ENCODE measurements at regions not wholly inside any gene's neighbourhood (a gene's known extent, or its start where the extent isn't known, plus 50 kb on each side); places are given as distances from the start of the nearest gene placed in this dataset.

DNA sequence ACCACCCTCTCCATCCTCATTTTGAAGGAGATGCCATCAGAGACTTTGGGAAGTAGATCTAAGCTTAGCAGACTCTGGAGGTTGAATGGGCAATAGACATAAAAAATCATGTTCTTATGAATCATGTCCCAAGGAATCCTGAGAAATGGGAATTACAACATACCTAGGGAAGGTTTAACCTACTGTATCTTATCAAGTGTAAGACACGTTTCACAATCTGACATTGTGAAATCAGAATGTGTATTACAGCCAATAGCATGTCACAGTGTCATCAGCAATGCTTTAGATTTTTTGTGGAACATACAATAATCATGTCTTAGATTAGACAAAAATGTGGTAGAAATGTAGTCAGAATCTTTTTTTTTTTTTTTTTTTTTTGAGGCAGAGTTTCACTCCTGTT, 332.4 kb upstream of the TLE3 start:
- no peak for DNase-seq (ENCODE audit: low read depth in 2 of 3, low spot score in 1 of 3)

GRCh38 chr15:70429056-70429722, 331.5 kb upstream of the TLE3 start:
- no peak for DNase-seq (ENCODE audit: low read depth in 2 of 3, low spot score in 1 of 3)

DNA sequence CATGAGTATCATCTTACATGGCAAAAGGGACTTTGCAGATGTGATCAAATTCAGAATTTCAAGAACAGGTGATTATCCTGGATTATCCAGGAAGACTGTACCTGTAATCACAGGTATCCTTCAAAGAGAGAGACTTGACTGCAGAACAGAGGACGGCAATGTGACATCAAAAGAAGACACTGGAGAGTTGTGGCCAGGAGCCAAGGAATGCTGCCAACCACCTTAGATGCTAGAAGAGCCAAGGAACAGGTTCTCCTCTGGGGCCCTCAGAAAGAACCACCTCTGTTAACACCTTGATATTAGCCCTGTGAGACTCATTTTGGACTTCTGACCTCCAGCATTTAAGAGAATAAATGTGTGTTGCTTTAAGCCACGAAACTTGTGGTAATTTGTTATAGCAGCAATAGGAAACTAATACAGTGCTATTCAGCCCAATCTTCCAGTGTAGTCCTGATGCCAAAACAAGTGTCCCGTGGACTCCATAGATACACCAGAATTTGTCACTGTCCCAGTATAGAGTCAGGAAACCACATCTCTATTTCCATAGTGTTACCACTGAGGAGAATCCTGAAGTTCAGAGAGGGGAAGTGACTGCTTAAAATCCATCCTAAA, 330.6 kb upstream of the TLE3 start:
- no peak for DNase-seq (ENCODE audit: low read depth in 2 of 3, low spot score in 1 of 3)

DNA sequence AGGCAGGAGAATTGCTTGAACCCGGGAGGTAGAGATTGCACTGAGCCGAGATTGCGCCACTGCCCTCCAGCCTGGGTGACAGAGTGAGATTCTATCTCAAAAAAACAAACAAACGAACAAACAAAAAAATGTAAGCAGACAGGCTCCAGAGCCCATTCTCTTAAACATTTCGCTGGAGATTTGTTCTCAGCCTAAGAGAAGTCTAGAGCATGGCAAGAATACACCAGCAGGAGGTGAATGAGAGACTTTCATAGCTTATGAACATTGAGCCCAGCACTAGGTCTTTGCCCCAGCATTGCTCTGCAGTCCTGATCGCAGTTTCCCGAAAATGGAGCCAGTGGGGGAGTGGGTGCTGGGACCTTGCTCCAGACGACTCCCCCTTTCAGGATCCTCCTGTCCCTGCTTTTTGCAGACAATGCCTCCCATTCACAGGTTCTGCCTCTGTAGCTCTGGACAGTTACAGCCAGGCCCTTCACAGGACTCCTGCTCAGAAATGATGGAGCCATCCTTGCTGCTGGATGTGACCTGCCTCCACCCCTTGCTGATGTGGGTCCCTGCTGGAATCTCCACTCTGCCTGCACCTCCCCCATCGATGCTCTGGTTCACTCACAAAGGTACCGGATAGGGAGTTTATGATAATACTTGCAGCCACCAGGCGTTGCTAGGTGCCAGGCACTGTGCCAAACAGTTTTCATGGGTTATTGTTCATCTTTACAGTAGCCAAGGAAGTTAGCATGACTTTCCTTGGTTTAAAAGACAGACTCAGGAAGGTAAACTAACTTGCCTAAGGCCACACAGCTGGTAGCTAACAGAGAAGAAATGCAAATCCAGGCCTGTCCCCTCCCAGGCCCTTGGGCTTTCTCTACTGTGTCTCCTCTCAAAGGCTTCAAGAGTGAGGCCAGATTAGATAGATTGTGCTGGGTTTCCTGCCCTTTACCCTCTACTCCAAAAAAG, 329.7 kb upstream of the TLE3 start:
- DNase-seq (ENCODE audit: low read depth in 2 of 3, low spot score in 1 of 3), result no peak

- no peak for DNase-seq (ENCODE audit: low read depth in 2 of 3, low spot score in 1 of 3)
Observed at GRCh38 chr15:70426096-70426821, 328.5 kb upstream of the TLE3 start.

GRCh38 chr15:70424937-70425411, 327.3 kb upstream of the TLE3 start:
- DNase-seq (ENCODE audit: low read depth in 2 of 3, low spot score in 1 of 3), result peak in 2 of 3 donors; percentile 9 to 10

DNA sequence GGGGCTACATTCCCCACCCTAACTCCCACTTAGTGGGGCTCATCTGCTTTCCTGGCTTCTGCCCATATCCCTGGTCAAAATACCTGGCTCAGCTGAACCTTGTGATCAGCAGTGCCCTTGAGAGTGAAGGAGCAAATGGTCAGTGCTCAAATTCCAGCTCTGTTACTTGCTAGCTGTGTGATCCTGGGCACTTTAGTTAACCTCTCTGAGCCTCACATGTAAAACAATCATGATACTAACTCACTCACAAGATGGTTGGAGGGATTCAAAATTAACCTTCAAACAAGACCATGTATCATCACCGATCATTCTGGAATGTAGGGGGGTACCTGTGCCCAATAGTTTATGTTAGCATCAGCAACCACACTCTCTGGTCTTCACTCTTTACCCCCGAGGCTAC, 325.6 kb upstream of the TLE3 start:
- no peak for DNase-seq (ENCODE audit: low read depth in 2 of 3, low spot score in 1 of 3)

DNA sequence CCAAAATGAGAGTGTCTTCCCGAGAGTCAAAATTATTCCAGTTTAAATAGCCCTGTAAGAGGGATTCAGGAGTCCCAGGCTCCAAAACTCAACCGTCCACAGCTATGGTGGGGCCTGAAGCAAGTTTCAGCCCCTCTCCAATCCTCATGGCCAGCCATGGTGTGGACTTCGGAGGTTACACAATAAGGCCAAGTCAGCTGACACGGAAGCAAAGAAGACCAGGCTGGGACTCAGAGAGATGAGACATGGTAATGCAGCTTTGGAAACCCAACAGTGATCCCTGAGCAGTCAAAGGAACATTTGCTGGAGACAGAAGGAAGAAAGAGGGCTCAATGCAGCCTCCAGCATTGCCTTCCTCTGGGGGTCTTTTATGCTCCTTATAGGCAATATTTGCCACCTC, 324.6 kb upstream of the TLE3 start:
- DNase-seq (ENCODE audit: low read depth in 2 of 3, low spot score in 1 of 3), result no peak

DNA sequence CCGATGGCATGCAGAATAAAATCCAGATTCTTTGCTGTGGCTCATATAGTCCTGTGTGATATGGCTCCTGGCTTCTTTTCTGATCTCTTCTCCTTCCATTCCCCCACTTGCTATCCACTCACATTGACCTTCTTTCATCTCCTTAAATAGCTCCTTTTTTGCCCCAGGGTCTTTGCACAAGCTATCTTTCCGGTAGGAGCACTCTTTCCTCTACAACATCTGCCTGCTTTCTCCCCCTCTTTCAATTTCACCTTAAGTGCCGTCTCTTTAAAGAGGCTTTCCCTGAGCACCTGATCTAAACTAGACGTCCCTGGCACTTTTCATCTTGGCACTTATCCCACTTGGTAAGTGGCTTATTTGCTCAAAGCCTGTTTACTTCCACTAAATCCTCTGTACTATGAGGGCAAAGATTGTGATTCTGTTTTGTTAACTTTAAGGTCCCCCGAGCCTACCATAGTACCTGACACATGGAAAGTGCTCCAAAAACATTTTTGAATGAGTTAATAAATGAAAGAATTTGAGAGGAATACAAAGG, 323.3 kb upstream of the TLE3 start:
- DNase-seq (ENCODE audit: low read depth in 2 of 3, low spot score in 1 of 3), result no peak

DNA sequence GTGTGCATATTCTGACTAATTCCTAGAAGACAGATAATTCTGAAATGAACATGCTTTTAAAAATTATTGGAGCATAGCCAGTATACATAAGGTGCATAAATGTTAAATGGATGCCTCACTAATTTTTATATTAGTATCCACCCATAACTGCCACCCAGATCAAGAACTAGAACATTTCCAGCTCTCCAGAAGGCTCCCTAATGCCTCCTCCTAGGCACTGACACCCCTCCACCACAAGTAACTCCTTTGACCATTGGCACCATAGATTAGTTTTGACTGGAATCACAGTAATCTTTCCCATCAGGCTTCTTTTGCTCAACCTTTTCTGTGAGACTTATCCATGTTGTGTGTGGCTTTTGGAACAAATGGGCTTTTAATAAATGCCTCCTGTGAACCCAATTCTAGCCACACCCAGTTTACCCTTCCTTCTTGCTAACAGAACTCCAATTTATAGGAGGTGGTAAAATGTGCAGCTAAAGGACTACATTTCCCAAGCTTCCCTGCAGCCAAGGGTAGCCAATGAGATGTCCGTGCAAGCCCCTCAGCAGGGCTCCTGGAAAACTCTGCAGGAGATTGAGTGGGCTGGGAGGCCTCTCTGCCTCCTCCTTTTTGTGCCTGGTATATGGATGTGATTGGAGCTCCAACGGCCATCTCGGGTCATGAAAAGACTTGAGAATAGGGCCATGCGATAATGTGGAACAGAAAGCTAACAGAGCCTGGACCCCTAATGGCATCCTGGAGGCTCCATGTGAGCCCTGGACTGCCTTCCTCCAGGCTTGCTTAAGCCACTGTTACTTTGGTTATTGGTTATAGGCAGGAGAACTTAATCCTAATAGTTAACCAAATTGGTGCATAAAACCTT, 322.6 kb upstream of the TLE3 start:
- DNase-seq (ENCODE audit: low read depth in 2 of 3, low spot score in 1 of 3), result no peak

GRCh38 chr15:70418943-70419342, 321.2 kb upstream of the TLE3 start:
- DNase-seq (ENCODE audit: low read depth in 2 of 3, low spot score in 1 of 3), result no peak

DNA sequence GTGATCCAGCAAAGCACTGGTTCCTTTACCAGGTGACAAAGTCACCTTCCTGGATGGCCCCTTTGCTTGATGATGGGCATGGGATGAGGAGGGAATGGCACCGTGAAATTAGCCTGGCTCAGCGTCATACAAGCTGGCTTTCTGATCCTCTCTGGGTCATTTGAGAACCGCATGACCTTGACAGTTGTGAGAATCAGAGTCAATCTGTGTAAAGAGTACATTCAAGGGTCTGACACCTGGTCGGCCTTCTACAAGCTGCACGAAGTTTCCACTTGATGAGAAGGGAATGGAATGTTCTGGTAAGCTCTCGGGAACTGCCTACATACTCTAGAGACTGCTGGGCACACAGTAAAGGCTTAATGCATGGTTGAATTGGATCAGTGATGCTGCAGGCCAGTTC, 319.8 kb upstream of the TLE3 start:
- no peak for DNase-seq (ENCODE audit: low read depth in 2 of 3, low spot score in 1 of 3)

- no peak for DNase-seq (ENCODE audit: low read depth in 2 of 3, low spot score in 1 of 3)
Observed at GRCh38 chr15:70416829-70417228, 319.1 kb upstream of the TLE3 start.

GRCh38 chr15:70415398-70415797, 317.7 kb upstream of the TLE3 start:
- DNase-seq (ENCODE audit: low read depth in 2 of 3, low spot score in 1 of 3), result no peak

DNA sequence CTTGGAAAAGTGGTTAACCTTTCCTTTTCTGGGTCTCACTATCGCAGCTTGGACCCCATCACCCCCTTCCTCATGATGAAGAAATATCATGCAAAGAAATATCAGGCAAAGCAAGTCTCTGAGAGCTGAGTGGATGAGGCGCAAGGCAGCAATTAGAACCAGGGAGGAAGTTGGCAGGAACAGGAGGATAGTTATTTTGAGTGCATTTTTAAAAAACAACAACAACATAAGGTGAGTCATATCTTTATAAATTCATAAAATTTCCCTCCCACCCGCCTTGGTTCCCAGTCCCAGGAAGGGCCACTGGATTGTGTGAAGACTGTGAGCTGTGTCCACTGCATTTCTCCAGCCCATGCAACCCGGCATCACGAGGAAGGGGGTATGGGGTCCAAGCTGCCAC, 316.9 kb upstream of the TLE3 start:
- DNase-seq (ENCODE audit: low read depth in 2 of 3, low spot score in 1 of 3), result no peak

- DNase-seq (ENCODE audit: low read depth in 2 of 3, low spot score in 1 of 3), result no peak
Observed at GRCh38 chr15:70412794-70413193, 315.1 kb upstream of the TLE3 start.

DNA sequence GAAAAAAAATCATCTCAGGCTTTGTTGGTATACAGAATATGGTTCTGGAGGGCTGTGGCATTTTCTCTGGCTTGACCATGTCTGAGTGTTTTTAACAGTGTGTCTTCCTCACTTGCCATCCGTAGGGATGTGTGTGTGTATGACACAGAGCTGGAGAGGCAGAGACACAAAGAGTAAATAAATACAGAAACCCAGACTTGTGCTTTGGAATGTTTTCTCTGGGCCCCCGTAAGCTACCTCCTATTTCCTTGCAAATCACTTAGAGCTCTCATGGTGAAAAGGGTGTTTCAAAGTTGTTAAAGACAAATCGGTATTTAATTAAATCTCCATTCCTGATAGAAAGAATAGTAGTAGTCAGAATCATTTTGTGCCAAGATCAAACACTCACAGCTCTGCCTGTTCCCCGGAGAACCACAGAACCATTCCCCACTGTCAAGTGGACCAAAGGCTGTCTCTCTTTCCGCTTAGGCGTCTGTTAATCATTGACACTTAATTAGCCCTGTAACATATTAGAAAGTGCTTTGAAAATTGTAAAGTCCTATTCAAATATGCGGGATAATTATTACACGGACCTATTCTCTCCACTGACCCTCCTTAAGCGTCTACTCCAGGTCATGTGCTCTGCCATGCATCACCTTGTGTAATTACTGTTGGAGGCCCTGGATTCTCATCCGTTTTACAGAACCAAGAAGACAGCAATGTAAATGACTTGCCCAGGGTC, 313.6 kb upstream of the TLE3 start:
- no peak for DNase-seq (ENCODE audit: low read depth in 2 of 3, low spot score in 1 of 3)

- no peak for DNase-seq (ENCODE audit: low read depth in 2 of 3, low spot score in 1 of 3)
Observed at GRCh38 chr15:70410371-70410985, 312.8 kb upstream of the TLE3 start.

GRCh38 chr15:70409388-70409787, 311.7 kb upstream of the TLE3 start:
- DNase-seq (ENCODE audit: low read depth in 2 of 3, low spot score in 1 of 3), result no peak

Measured in stimulated activated CD4-positive, alpha-beta T cell treated with anti-CD3 and anti-CD28 coated beads, Interleukin-12 subunit alpha, Interleukin-12 subunit beta, amount 100 ng/mL, for 48 hours (primary cell).